ENCODE measurements at regions not wholly inside any gene's neighbourhood (a gene's known extent, or its start where the extent isn't known, plus 50 kb on each side); places are given as distances from the start of the nearest gene placed in this dataset.

DNA sequence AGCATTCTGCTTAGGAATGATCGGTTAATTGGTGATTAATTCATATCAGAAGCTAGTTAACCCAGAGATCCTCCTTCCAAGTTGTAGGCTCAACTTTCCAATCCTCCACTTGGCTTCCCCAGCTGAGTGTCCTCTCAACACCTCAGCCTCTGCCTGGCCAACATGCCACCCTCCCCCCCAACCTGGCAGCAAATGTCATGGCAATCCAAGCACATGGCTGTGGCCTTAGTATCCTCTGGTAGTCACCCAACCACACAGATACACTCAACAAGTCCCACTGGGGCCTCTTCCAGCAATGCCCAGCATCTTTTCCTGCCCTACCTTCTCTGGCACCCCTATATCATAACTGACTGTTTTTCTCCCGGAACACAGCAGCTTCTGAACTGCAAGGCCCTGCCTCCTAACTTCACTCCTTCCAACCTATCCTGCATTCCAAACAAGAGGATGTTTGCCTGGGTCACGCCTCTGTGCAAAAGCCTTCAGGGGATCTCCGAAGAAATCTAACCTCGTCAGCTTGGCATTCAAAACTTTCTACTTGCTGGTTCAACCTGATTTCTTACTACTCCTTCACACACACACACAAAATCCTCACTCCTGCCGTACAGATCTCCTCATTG is 195.0 kb downstream of the CYP26B1 start:
- H3K56ac ChIP-seq (replicated peaks; ENCODE audit: insufficient read length, low read depth, low read length) = no peak overlapping the region
- H3K9ac ChIP-seq (replicated peaks in 1 of 4; ENCODE audit: extremely low read depth in 1 of 4, low read depth in 3 of 4, low read length in 3 of 4) = no peak overlapping the region
- no peaks in the 10 kb centered on the region for H3K79me1 ChIP-seq (ENCODE audit: low read depth, low read length)
- no peak overlapping the region for H2BK20ac ChIP-seq (ENCODE audit: low read length)
- H2AK5ac ChIP-seq (ENCODE audit: low read depth, low read length) = no peak overlapping the region
- H3K27me3 ChIP-seq (replicated peaks in 1 of 4; ENCODE audit: control insufficient read depth in 3 of 4, extremely low read depth in 1 of 4, insufficient read depth in 3 of 4, low read length in 3 of 4) = no peaks in the 10 kb centered on the region
- no peak overlapping the region for H2BK12ac ChIP-seq (ENCODE audit: low read depth, low read length)
- H3K18ac ChIP-seq (ENCODE audit: extremely low read depth, low read length) = no peak overlapping the region
- H3K4me2 ChIP-seq (ENCODE audit: insufficient read depth in 1 of 2, low read depth in 2 of 2, low read length in 2 of 2) = no peak overlapping the region
- H2BK5ac ChIP-seq (ENCODE audit: low read depth, low read length) = no peak overlapping the region
- no peaks in the 10 kb centered on the region for H3K23me2 ChIP-seq (ENCODE audit: low read depth, low read length)
- no peak overlapping the region for H2AFZ ChIP-seq (ENCODE audit: low read length)
- H2BK120ac ChIP-seq (replicated peaks; ENCODE audit: low read depth, low read length) = no peak overlapping the region
- no peak overlapping the region for H2BK15ac ChIP-seq (ENCODE audit: low read length)
- no peak overlapping the region for H4K91ac ChIP-seq (replicated peaks; ENCODE audit: insufficient read length, low read length)
- H3K27ac ChIP-seq (ENCODE audit: low read depth, low read length) = no peak overlapping the region
- no peak overlapping the region for H4K5ac ChIP-seq (ENCODE audit: insufficient read length, low read depth, low read length)
- no peak overlapping the region for H3K23ac ChIP-seq (ENCODE audit: insufficient read length)
- H3K14ac ChIP-seq (ENCODE audit: insufficient read length) = no peak overlapping the region
- no peaks in the 10 kb centered on the region for H4K20me1 ChIP-seq (replicated peaks in 1 of 2; ENCODE audit: control insufficient read depth in 1 of 2, insufficient read depth in 2 of 2, low read length in 2 of 2)
- no peaks in the 10 kb centered on the region for H3K36me3 ChIP-seq (ENCODE audit: control insufficient read depth in 2 of 4, insufficient read depth in 4 of 4, low read length in 3 of 4)
- ChIA-PET POLR2A (ENCODE audit: partially characterized antibody) (no interaction called here), CTCF (ENCODE audit: partially characterized antibody) (interaction anchor here (1.1 to 3.4 kb wide), 3 partner anchors 9 to 185 kb away, joined by 3 to 22 read pairs (median 6); no protein-coding TSS in a partner anchor)
- DNase-seq (ENCODE audit: low read depth in 1 of 2, low spot score in 2 of 2) (no peak), FAIRE-seq (no peak)
- H3K79me2 ChIP-seq (ENCODE audit: control insufficient read depth in 1 of 2, insufficient read depth in 2 of 2, low read length in 2 of 2) = no peaks in the 10 kb centered on the region
- H3K4me1 ChIP-seq (replicated peaks in 1 of 4; ENCODE audit: control insufficient read depth in 3 of 4, insufficient read depth in 4 of 4, low read length in 3 of 4) = no peaks in the 10 kb centered on the region; a peak in 1 of 7 replicates
- no peak overlapping the region for H4K8ac ChIP-seq (ENCODE audit: extremely low read depth, insufficient read depth, low read length)
- no peaks in the 10 kb centered on the region; a peak in 2 of 4 replicates for H3K9me3 ChIP-seq (ENCODE audit: insufficient read depth in 2 of 2, low read depth in 1 of 2, low read length in 1 of 2)
- no peak overlapping the region for H3K4ac ChIP-seq (replicated peaks; ENCODE audit: insufficient read length, low read depth, low read length)
- 92% methylated on average over 6 of the region's 6 CpGs; no CpG with 5 or more reads in 1 of the 2 experiments for WGBS, 2 experiments (ENCODE audit: extremely low coverage in 1 of 2, insufficient coverage in 1 of 2, insufficient read length in 1 of 2, insufficient replicate concordance in 2 of 2, low coverage in 1 of 2, low lambda C conversion rate in 2 of 2, missing lambda C conversion rate in 1 of 2)
- H3K4me3 ChIP-seq (ENCODE audit: extremely low read depth in 1 of 4, insufficient read depth in 2 of 4, low read depth in 3 of 4, low read length in 4 of 4) = no peak overlapping the region
- TF ChIP-seq GABPA (IDR thresholded peaks at IDR 0.05; ENCODE audit: borderline replicate concordance, insufficient read depth, low read length) = no peak
- TF ChIP-seq, protein P1, sequence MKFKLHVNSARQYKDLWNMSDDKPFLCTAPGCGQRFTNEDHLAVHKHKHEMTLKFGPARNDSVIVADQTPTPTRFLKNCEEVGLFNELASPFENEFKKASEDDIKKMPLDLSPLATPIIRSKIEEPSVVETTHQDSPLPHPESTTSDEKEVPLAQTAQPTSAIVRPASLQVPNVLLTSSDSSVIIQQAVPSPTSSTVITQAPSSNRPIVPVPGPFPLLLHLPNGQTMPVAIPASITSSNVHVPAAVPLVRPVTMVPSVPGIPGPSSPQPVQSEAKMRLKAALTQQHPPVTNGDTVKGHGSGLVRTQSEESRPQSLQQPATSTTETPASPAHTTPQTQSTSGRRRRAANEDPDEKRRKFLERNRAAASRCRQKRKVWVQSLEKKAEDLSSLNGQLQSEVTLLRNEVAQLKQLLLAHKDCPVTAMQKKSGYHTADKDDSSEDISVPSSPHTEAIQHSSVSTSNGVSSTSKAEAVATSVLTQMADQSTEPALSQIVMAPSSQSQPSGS (IDR thresholded peaks at IDR 0.05; ENCODE audit: low read length) = no peak
